HG02870 (cell line): ENCODE measurements at regions not wholly inside any gene's neighbourhood (a gene's known extent, or its start where the extent isn't known, plus 50 kb on each side); places are given as distances from the start of the nearest gene placed in this dataset.

Experiments
- ATAC-seq: cut with Tn5 transposase; IDR thresholded peaks from one replicate; pipeline ENCODE4 v1.9.1; 2021; ENCODE audit warnings: mild to moderate bottlenecking, moderate library complexity; ENCODE audit not compliant: unreplicated experiment

DNA sequence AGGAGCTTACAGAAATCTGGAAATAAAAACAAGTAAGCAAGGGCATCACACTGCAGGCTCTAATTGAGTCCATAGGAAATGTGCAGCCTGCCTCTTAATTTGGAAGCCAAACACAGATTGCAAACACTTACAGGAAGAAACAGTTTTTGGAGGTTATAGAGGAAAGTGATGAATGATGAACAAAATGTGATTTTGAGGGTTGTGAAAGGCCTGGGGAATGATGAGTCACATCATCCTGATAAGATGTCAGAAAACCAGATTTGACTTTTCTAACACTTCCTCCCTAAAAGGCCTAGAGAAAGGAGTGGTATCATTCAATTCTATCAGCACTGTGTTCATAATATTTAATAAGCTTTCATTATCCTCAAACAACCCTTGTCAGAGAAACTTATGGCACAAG is 96.6 kb upstream of the POU2AF2 start:
- no peak for ATAC-seq

DNA sequence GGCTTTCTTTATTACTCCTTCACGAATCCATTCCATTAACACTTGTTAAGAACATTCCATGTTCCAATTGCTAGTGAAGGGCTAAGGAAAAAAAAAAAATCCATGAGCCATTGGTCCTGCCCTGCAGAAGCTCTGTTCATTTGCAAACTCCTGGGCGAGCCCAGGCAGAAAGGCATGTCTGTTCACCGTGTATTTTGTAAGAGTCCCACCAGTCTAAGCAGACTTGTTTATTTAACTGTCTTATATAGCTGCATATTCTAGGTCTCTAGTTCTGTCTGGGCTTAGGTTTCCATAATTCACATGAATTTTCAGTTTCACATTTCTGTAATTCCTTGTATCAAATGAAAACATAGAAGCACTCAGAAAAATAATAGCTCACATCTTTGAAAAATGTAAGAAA is 97.4 kb upstream of the POU2AF2 start:
- ATAC-seq: no peak

- ATAC-seq: no peak
Measured at GRCh38 chr11:111137846-111138245, 107.7 kb upstream of the POU2AF2 start.

DNA sequence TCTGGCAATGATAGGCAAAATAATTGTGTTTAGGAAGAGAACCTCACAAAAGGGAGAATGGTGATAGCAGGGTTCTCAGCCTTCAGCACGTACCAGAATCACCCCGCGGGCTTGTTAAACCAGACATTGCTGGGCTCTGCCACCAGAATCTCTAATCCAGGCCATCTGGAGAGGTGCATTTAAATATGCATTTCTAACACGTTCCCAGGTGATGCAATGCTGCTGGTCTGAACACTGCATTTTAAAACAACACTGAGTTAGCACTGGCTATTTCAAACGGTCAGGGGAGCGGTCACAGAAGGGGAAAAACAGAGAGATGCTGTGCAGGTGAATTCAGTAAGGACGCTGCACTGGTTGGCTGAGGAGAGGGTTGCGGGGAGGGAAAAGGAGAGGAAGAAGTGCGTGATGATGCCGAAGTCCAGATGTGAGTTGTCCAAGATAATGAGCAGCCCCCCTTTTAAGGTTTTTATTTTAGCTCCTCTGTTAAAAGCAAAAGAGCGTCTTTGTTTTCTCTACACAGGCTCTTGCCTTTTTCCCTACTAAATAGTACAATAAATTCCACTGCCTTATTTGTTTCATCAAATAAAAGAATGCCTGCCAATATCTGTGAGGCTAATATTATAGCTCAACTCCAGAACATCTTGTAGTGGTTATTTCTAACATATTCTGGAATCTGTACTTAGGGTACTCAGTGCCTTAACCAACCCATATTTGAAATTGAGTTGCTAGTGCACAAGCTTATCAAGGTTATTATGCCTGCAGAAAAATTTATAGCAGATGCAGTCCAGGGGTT is 109.6 kb upstream of the POU2AF2 start:
- no peak for ATAC-seq

DNA sequence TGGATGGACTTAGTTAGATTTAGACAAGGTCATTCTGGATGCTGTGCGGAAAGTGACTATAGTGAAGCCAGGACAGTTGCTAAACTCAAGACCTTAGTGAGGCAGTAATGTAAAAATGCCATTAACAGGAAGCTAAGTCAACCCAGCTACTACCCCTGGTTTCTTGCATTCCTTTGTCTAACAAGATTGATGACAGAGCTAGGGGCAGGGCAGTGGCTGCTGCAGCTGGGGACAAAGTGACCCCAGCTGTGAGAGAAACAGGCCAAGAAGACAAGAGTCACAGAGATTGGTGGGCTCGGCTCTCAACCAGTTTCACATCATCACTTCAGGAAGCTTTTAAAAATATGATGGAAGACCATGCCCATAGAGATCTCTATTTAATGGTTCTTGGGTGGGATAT is 110.4 kb upstream of the POU2AF2 start:
- no peak for ATAC-seq

DNA sequence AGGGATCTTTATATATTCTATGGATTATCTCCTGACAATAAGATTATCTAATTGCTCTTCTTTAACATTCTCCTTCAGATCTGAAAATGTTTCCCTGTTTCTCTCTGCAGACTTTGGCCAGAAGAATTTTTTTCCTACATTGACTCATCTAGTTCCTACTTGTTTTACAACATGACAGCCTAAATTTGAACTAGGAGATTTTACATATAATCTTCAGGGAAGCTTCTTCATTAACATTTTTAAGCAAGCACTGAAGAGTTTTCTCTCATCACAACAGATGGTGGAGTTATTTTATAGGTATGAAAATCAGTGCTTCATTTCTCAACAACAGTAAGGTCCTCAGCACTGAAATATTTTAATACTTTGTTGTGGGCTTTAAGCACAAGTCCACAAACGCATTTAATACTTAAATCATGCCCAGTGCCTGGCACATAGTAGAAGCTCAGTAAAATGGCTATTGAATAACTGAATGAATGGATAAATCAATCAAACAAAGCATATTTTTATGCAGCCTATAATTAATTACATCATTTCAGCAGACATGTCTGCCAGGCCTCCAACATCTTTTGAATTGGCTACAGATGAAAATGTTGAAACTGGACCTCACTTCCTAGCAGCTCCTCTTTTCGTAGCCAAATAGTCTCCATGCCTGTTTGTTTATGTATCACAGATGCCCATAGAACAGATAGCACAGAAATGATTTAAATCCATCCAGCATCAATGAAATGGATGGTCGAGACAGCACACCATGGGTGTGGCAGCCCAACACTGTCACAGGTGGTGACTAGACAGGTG is 117.3 kb upstream of the POU2AF2 start:
- ATAC-seq: no peak

DNA sequence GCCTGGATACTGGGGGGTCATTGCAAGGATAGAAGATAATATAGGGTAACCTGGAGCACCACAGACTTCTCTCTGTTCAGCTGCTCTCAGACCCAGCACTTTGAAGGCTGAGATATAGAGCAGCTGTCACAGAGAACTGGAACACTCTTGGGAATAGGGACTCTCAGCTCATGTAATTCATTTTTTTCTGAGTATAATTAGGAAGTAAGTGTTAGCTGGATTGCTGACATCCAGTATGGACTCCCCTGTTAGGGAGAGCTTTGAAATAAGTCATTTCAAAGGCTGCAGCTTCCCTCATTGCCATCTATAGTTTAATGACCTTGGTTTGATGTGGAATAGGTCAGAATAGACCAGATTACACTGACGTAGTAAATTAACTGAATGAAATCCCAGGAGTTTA is 120.8 kb upstream of the POU2AF2 start:
- ATAC-seq: no peak

DNA sequence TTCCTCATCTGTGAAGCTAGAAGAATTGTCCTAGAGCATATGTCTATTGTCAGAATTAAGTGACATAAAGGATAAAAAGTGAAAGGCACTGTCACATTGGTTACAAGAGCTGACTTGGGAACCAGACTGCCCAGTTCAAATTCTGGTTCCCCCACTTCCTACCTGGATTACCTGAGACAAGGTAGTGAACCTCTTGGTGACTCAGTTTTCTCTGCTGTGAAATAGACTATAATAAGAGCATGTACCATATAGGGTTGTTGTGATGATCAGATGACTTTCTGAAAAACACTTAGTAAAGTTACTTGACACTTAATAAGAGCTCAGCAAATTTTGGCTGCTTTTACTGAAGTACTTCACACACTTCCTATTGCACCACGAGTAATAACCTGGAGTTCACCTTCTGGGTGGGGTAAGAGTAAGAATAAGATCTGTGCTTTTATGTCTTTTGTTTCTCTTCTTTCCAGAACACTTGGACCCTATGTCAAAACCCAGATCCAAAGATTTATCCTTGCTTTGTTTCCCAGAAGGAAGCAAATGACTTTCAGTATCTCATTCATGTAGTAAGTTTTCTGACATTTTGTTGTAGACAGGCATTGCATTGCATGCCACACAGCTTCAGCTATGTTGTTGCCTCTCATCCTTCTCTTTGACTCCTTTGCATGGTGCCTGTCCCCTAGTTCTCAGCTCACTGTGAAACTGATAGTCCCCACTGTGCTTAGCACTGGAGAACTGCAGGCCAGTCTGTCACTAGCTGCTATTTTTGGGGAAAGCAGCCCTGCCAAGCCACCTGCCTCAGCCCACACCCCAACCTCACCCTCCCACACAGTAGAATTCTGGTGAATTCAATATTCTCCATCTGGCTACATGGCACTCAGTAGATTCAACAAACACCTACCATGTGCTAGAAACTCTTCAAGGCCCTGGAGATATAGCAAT is 121.8 kb upstream of the POU2AF2 start:
- peak; percentile 57 for ATAC-seq

GRCh38 chr11:111120696-111121302 is 124.7 kb upstream of the POU2AF2 start:
- ATAC-seq: no peak

- no peak for ATAC-seq
Measured at GRCh38 chr11:111120161-111120560, 125.4 kb upstream of the POU2AF2 start.

DNA sequence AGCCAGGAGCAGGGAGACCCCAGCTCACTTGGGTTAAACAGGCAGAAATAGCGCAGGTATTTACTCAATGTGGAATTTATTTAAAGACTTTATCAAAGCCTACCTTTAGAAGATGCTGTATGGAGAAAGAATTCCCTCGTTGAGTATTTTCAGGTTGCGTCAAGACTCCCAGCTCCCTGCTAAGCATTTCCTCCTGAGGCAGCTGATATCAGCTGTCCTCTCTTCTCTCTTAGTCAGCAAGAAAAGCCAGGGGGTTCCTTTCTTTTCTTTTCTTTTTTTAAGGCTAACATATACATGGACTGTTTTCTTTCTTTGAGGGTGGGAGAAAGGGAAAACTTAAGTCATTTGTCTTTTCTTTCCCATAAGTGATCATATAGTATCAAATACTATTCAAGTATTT is 125.8 kb upstream of the POU2AF2 start:
- ATAC-seq: no peak

- ATAC-seq: no peak
Measured at GRCh38 chr11:111115890-111116289, 129.6 kb upstream of the POU2AF2 start.

GRCh38 chr11:111114091-111114490 is 131.4 kb upstream of the POU2AF2 start:
- no peak for ATAC-seq

GRCh38 chr11:111112614-111113013 is 132.9 kb upstream of the POU2AF2 start:
- no peak for ATAC-seq

GRCh38 chr11:111107501-111107900 is 138.0 kb upstream of the POU2AF2 start:
- no peak for ATAC-seq

DNA sequence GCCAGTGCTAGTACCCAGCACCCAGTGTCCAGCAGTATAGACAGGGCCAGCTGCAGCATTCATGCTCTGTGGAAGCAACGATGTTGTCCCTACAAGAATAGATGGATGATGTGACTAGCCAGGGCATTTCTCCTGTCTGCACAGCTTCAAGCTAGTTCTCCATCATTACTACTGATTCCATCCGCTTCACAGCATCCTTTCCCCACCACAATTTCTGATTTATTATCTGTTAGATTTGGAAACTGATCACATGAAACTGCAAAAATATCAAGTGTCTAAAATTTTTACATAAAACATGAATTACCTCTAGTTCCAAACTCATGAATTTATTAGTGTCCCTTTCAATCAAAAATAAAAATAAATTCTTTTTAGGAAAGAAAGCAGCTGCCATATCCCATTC is 138.9 kb upstream of the POU2AF2 start:
- no peak for ATAC-seq

DNA sequence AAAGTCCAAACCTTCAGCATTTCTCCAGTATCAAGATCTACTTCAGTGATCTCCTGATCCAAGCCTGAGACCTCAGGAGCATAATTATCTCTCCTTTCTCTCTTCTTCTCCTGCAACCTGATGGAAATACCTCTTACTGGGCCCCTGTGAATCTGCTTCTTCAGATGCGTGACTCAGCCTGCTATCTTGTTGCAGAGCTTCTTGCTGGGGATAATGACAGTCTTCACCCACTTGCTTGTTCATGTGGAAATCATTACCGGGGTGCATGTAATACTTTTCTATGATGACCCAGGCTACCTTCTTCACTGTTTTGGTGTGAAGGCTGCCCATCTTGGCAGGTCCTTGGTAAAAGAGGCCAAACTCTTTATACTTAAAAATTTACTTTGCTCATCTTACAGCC is 140.0 kb upstream of the POU2AF2 start:
- no peak for ATAC-seq

DNA sequence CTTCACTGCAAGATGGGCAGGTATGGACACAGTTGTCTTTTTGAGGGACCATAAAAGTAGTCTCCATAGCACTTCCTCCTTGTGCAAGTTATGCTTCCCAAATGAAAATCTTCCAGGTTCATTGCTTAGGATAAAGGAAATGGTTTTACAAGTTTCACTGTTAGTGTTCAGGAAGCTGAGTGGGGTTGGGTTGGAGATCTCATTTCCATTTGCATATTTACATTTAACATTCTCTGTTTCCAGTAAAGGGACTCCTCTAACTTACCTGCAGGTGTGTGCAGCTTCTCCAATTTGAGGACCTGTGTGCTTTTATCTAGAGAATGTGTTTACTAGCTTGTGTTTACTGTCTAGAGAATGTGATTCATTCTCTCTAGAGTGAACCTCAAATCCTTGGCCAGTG is 141.3 kb upstream of the POU2AF2 start:
- ATAC-seq: no peak

GRCh38 chr11:111101881-111102280 is 143.6 kb upstream of the POU2AF2 start:
- ATAC-seq: no peak

DNA sequence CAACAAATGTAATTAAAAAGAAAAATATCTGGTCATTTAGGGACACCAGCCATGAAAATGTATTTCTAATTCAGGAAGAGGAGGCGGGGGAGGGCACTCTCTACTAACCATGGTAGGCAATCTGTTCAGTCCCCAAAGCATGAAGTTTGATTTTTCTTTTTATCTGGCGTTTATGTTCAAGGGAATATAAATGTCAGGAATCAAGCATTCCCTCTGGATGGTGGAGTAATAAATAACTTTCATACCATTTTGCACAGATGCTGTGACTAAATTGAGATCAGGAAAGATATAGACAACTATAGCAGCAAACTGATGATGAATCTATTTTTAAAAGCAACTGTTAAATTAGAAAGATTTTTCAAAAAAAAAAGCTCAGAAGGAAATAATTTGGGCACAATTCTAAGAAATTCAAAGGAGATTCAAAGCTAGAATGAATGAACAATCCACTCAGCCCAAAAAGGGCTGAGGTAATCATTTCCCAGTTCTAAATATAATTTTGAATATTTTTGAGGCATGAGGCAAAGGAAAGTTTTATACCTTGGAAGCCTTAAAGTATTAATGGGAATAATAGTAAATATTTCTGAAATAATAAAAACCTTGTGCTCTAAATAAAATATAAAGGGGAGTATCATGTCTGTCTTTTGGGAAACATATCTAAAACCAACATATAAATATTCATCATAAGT is 146.4 kb upstream of the POU2AF2 start:
- no peak for ATAC-seq
